Liver (tissue), 8 donors: ENCODE measurements at regions not wholly inside any gene's neighbourhood (a gene's known extent, or its start where the extent isn't known, plus 50 kb on each side); places are given as distances from the start of the nearest gene placed in this dataset.

Source experiments
- DNase-seq: peaks from one replicate; pipeline ENCODE4 v3.0.0-alpha.2; 2017; ENCODE audit warnings: low spot score
- H3K27ac ChIP-seq, 2 donors: one replicate each; pipeline ENCODE4 v1.7.0; 2013; ENCODE audit warnings: inconsistent platforms in 2 of 2, low read length in 2 of 2, control low read depth in 1 of 2, low read depth in 1 of 2, mild to moderate bottlenecking in 1 of 2
- H3K27me3 ChIP-seq, 4 donors: one replicate each; pipeline versions ENCODE4 v1.6.1 to v1.7.0; 2013; ENCODE audit warnings: low read length in 3 of 4, inconsistent platforms in 1 of 4, mild to moderate bottlenecking in 1 of 4, moderate library complexity in 1 of 4; ENCODE audit not compliant: control insufficient read depth in 4 of 4, insufficient read depth in 4 of 4
- H3K36me3 ChIP-seq, 4 donors: one replicate each; pipeline versions ENCODE4 v1.6.1 to v1.7.0; 2013; ENCODE audit warnings: low read length in 3 of 4, mild to moderate bottlenecking in 3 of 4, low read depth in 1 of 4, moderate library complexity in 1 of 4; ENCODE audit not compliant: control insufficient read depth in 4 of 4, insufficient read depth in 3 of 4
- H3K4me1 ChIP-seq, 4 donors: one replicate each; pipeline versions ENCODE4 v1.6.1 to v1.7.0; 2013; ENCODE audit warnings: low read length in 3 of 4, mild to moderate bottlenecking in 3 of 4, moderate library complexity in 1 of 4; ENCODE audit not compliant: control insufficient read depth in 4 of 4, insufficient read depth in 4 of 4
- H3K4me3 ChIP-seq, 3 donors: one replicate each; pipeline versions ENCODE4 v1.6.1 to v1.7.0; 2013; ENCODE audit warnings: low read length in 3 of 3, control low read depth in 1 of 3, low read depth in 1 of 3, mild to moderate bottlenecking in 1 of 3
- H3K9ac ChIP-seq, 2 donors: one replicate each; pipeline ENCODE4 v1.7.0; 2013; ENCODE audit warnings: low read length in 2 of 2, mild to moderate bottlenecking in 2 of 2, moderate library complexity in 2 of 2, control low read depth in 1 of 2, low read depth in 1 of 2
- H3K9me3 ChIP-seq, 4 donors: one replicate each; pipeline versions ENCODE4 v1.6.1 to v1.7.0; 2013; ENCODE audit warnings: low read length in 3 of 4; ENCODE audit not compliant: control insufficient read depth in 4 of 4
- CTCF ChIP-seq: fragments of 150-350 bp; IDR thresholded peaks from 2 replicates; pipeline ENCODE4 v1.5.1; 2017; ENCODE audit warnings: improper control_type of control experiment, low read depth, low read length; ENCODE audit not compliant: missing input control
- EGR1 ChIP-seq, 2 donors: IDR thresholded peaks; 2 replicates each; pipeline ENCODE4 v1.6.1; 2016 to 2018; ENCODE audit warnings: antibody characterized with exemption in 2 of 2, low read depth in 2 of 2
- FOXA1 ChIP-seq: IDR thresholded peaks from 2 replicates; pipeline ENCODE4 v1.6.1; 2016; ENCODE audit warnings: antibody characterized with exemption
- FOXA2 ChIP-seq: IDR thresholded peaks from 2 replicates; pipeline ENCODE4 v1.6.1; 2016; ENCODE audit warnings: antibody characterized with exemption
- GABPA ChIP-seq, 2 donors: IDR thresholded peaks in 1 of 2; conservative IDR thresholded peaks in 1 of 2; 2 replicates each; pipeline ENCODE4 v1.6.1; 2016; ENCODE audit warnings: antibody characterized with exemption in 2 of 2, mild to moderate bottlenecking in 1 of 2, moderate library complexity in 1 of 2
- HNF4A ChIP-seq, 2 donors: conservative IDR thresholded peaks; 2 replicates each; pipeline ENCODE4 v1.6.1; 2016; ENCODE audit warnings: antibody characterized with exemption in 2 of 2, mild to moderate bottlenecking in 2 of 2
- HNF4G ChIP-seq: IDR thresholded peaks from 2 replicates; pipeline ENCODE4 v1.6.1; 2016; ENCODE audit warnings: antibody characterized with exemption
- JUND ChIP-seq, 2 donors: IDR thresholded peaks; 2 replicates each; pipeline ENCODE4 v1.6.1; 2016; ENCODE audit warnings: antibody characterized with exemption in 2 of 2
- MAX ChIP-seq: IDR thresholded peaks from 2 replicates; pipeline ENCODE4 v1.6.1; 2016; ENCODE audit warnings: antibody characterized with exemption
- NR2F2 ChIP-seq: IDR thresholded peaks from 2 replicates; pipeline ENCODE4 v1.6.1; 2016; ENCODE audit warnings: antibody characterized with exemption
- RAD21 ChIP-seq, 2 donors: IDR thresholded peaks; 2 replicates each; pipeline ENCODE4 v1.6.1; 2016; ENCODE audit warnings: antibody characterized with exemption in 2 of 2, mild to moderate bottlenecking in 2 of 2
- REST ChIP-seq: IDR thresholded peaks from 2 replicates; pipeline ENCODE4 v1.6.1; 2016; ENCODE audit warnings: antibody characterized with exemption, mild to moderate bottlenecking
- RXRA ChIP-seq, 2 donors: IDR thresholded peaks; 2 replicates each; pipeline ENCODE4 v1.6.1; 2017 to 2018; ENCODE audit warnings: antibody characterized with exemption in 2 of 2, mild to moderate bottlenecking in 1 of 2
- SP1 ChIP-seq: IDR thresholded peaks from 2 replicates; pipeline ENCODE4 v1.6.1; 2018; ENCODE audit warnings: antibody characterized with exemption, mild to moderate bottlenecking
- YY1 ChIP-seq: IDR thresholded peaks from 2 replicates; pipeline ENCODE4 v1.6.1; 2016; ENCODE audit warnings: antibody characterized with exemption, mild to moderate bottlenecking
- WGBS: extraction: QIAGEN DNeasy Blood & Tissue Kit; methylation state at CpG from one replicate; pipeline ENCODE4 v1.1.7; 2013; 5-methylcytosine and 5-hydroxymethylcytosine counted together
- TF ChIP-seq, protein P1 (sequence below): IDR thresholded peaks from 2 replicates; pipeline ENCODE4 v1.6.1; 2016; ENCODE audit warnings: antibody characterized with exemption
- donor health status: healthy.
- donor health status: healthy.
- donor health status: healthy.
- donor health status: healthy.
- donor health status: healthy.

GRCh38 chr6:134637282-134637681 lies 312.6 kb downstream of the ALDH8A1 start (continued):
- TF ChIP-seq YY1 = no peak
- no peak for TF ChIP-seq HNF4G
- TF ChIP-seq MAX = no peak
- no peak for TF ChIP-seq RXRA (IDR thresholded peaks at IDR 0.05)
- TF ChIP-seq JUND (IDR thresholded peaks at IDR 0.05) = no peak
- no peak for TF ChIP-seq RAD21 (IDR thresholded peaks at IDR 0.05)
- no peak for TF ChIP-seq GABPA (IDR thresholded peaks at IDR 0.05 in 1 of 2, conservative IDR thresholded peaks at IDR 0.05 in 1 of 2)
- no peak for TF ChIP-seq HNF4A (conservative IDR thresholded peaks at IDR 0.05)
- no peak for TF ChIP-seq FOXA1
- TF ChIP-seq FOXA2 = no peak
- no peak for TF ChIP-seq NR2F2

GRCh38 chr6:134636186-134636799 lies 313.6 kb downstream of the ALDH8A1 start:
- H3K27me3 ChIP-seq = no peaks in the 10 kb centered on the region
- 89% methylated on average over 7 of the region's 7 CpGs for WGBS
- H3K9me3 ChIP-seq = no peaks in the 10 kb centered on the region
- peaks cover 0 to 5% (median 2%) of the 10 kb centered on the region in 4 donors for H3K4me1 ChIP-seq
- no peak for TF ChIP-seq GABPA (IDR thresholded peaks at IDR 0.05 in 1 of 2, conservative IDR thresholded peaks at IDR 0.05 in 1 of 2)
- TF ChIP-seq SP1 = no peak
- no peak for TF ChIP-seq RXRA (IDR thresholded peaks at IDR 0.05)
- no peak for TF ChIP-seq MAX
- no peak for TF ChIP-seq HNF4G
- no peak overlapping the region for H3K4me3 ChIP-seq
- no peak for DNase-seq
- no peak overlapping the region for H3K9ac ChIP-seq
- no peak overlapping the region for H3K27ac ChIP-seq
- H3K36me3 ChIP-seq = no peaks in the 10 kb centered on the region

DNA sequence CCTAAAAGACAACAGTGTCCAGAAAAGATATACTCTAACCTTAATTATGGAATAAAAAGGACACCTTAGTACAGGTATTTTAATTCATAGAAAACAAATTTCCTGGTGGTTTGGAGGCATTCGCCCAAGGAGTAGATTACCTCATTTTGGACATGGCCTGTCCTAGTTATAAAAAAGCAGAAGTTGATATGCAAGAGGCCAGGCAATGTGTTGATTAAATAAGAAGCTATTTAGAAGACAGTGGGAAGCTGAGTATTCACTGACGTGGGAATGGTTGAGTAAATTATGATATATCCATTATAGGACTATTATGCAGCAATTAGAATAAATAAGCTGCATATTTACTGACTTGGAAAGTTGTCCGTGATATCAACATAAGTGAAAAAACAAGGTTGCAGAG lies 314.9 kb downstream of the ALDH8A1 start:
- no peak overlapping the region for H3K27ac ChIP-seq
- H3K4me3 ChIP-seq = no peak overlapping the region
- no peaks in the 10 kb centered on the region for H3K9me3 ChIP-seq
- WGBS = 91% methylated on average over 3 of the region's 3 CpGs
- no peak for DNase-seq
- no peaks in the 10 kb centered on the region for H3K36me3 ChIP-seq
- H3K9ac ChIP-seq = no peak overlapping the region
- no peaks in the 10 kb centered on the region for H3K27me3 ChIP-seq
- peaks cover 0 to 13% (median 7%) of the 10 kb centered on the region in 4 donors for H3K4me1 ChIP-seq
- TF ChIP-seq MAX = no peak
- TF ChIP-seq HNF4A (conservative IDR thresholded peaks at IDR 0.05) = no peak
- TF ChIP-seq, protein P1, sequence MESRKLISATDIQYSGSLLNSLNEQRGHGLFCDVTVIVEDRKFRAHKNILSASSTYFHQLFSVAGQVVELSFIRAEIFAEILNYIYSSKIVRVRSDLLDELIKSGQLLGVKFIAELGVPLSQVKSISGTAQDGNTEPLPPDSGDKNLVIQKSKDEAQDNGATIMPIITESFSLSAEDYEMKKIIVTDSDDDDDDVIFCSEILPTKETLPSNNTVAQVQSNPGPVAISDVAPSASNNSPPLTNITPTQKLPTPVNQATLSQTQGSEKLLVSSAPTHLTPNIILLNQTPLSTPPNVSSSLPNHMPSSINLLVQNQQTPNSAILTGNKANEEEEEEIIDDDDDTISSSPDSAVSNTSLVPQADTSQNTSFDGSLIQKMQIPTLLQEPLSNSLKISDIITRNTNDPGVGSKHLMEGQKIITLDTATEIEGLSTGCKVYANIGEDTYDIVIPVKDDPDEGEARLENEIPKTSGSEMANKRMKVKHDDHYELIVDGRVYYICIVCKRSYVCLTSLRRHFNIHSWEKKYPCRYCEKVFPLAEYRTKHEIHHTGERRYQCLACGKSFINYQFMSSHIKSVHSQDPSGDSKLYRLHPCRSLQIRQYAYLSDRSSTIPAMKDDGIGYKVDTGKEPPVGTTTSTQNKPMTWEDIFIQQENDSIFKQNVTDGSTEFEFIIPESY = no peak
- no peak for TF ChIP-seq RAD21 (IDR thresholded peaks at IDR 0.05)
- no peak for TF ChIP-seq SP1
- TF ChIP-seq GABPA (IDR thresholded peaks at IDR 0.05 in 1 of 2, conservative IDR thresholded peaks at IDR 0.05 in 1 of 2) = no peak
- no peak for TF ChIP-seq EGR1 (IDR thresholded peaks at IDR 0.05; ENCODE audit: low read depth in 2 of 2)
- TF ChIP-seq REST = no peak
- no peak for TF ChIP-seq NR2F2
- TF ChIP-seq CTCF = no peak
- TF ChIP-seq HNF4G = no peak
- no peak for TF ChIP-seq RXRA (IDR thresholded peaks at IDR 0.05)
- TF ChIP-seq JUND (IDR thresholded peaks at IDR 0.05) = no peak
